Activated CD4-positive, alpha-beta T cell treated with anti-CD3 and anti-CD28 coated beads, Interleukin-2, amount 50 U/mL, for 16 hours (primary cell): ENCODE measurements at regions not wholly inside any gene's neighbourhood (a gene's known extent, or its start where the extent isn't known, plus 50 kb on each side); places are given as distances from the start of the nearest gene placed in this dataset.

ENCODE experiments used
- DNase-seq: peaks from one replicate; pipeline ENCODE4 v3.0.0-alpha.2; 2020

DNA sequence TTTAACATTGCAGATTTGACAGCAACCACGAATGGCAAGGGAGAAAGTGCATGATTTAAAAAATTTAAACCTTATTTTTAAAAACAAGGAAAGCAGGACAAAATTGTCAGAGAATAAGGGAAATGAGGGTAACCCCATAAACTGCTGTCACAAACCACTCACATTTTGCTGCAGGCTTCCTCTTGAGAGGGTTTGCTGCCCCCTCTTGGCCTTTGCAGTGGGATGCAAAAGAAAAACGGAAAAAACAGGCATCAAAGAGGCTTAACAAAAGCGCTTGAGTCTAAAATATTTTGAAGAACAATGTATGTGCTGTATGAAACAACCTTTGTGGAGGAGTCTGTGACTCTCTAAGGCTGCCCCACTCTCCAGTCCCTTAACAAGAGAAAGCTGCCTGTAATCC is 91.6 kb downstream of the TMX3 start:
- peak; percentile 36 for DNase-seq

DNA sequence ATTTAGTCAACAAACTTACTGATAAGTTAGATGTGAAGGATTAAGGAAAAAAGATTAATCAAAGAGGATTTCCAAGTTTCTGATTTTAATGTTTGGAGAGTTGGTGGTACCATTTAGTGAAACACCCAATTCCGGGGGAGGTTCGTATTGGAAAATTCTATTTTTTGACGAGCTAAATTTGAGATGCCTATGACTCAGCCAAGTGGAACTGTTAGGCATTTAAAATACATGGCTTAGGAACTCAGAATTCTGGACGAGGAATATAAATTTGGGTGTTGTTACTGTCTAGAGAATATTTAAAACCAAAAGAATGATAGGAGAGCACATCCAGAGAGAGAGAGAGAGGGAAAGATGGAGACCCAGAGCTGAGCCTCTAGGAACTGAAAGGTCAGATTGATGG is 103.6 kb downstream of the TMX3 start:
- no peak for DNase-seq

DNA sequence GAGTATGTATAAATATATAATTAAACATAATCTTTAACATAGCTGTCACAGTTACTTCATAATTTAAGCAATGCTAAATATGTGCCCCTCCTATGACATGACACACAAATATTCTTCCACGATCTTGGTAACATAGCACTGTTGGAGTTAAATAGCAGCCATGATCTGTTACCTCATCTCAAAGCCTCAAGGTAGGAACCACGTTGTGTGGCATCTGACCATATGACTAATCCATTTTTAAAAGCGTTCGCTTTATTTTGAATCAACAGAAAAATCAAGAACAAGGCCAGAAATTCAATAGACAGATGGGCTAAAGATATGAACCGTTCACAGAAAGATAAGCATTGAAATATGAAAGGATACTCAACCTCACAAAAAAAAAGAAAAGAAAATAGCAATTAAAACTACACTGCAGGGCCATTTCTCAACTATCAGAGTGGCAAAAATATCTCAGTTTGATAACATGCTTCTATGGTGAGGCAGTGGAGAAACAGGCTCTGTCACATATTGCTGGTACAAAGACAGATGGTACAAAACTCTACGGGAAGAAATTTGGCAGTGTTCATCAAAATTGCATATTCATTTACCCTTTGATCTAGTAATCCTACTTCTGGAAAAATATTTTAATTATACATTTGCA is 105.9 kb downstream of the TMX3 start:
- no peak for DNase-seq

DNA sequence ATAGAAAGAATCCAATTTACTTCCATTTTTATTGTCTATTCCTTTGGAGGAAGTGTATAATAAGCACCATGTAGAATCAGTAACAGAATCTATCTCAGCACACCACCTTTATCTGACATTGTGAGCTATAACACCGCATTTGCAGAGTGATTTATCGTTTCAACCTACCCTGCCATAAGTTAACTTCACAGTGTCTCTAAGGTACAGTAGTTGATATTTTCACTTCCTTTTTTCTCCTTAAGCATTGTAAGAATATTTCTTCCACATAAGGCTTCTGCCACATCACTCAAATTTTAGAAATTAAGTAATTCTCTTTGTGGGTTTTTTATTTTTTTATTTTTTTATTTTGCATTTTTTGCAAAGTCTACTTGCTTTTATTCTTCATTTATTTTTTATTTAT is 107.1 kb downstream of the TMX3 start:
- no peak for DNase-seq

DNA sequence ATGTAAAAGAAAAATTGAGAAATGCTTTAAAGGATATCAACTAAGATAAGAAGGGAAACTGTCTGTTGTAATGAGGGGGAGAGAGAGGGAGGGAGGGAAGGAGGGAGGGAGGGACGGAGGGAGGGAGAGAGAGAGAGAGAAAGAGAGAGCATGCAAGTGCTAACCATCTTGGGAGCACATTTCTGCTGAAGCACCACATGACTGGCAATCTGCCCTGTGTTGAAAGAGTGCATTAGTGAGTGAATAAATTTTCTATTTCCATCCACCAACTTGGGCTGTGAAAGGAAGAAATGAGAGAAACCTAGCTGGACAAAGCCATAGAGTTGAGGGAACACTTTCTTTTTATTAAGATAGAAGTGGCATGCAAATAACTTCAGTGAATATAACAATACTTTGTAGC is 110.7 kb downstream of the TMX3 start:
- no peak for DNase-seq

DNA sequence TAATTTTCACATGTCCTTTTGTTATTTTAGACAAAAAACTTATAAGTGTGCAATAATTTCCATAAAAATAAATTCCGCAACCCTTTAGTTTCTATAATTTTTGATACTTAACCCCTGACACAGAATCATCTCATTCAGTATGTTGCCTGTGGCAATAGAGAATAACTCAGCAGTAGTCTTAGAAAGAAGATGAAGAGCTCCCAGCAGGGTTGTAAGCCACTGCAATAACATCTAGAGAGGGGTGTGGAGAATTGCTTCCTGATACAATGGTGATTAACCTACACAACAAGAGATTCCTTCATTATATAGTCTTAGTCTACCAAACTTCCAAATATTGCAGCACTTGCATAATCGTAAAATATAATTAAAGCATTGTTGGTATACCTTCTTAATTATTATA is 118.9 kb downstream of the TMX3 start:
- no peak for DNase-seq

DNA sequence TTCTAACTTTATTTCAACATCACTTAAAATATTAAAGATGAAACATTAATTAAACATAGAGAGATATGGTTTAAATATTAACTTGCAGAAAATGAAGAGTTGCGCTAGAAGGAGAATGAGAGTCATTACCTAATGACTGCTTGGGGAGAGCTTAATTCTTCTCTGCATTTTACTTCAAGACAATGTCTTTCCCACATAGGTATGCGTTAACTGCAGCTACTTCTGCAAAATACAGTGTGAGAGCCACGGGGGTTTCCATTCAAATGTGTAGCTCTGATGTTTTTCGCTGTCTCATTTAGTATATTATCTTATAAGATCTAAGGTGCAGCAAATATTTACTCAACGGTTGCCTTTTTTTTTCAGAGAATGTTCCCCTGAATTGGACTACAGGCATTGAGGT is 126.7 kb downstream of the TMX3 start:
- no peak for DNase-seq

DNA sequence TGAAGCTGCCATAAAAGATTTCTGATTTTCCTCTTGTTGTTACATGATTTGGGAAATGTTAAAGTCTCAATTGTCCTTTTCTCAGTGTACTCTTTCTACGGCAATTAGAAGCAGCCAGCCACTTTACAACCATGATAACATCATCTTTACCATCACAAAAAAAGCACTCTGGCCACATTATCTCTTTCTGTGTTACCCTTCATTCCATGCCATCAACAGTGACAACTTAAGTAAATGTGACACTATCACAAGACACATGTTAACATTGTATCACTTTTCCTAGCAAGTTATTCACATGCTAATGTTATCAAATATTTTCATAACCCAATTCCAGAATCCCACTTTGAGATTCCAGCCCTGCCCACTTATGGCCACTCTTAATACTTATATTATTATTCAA is 131.2 kb downstream of the TMX3 start:
- DNase-seq, result no peak

DNA sequence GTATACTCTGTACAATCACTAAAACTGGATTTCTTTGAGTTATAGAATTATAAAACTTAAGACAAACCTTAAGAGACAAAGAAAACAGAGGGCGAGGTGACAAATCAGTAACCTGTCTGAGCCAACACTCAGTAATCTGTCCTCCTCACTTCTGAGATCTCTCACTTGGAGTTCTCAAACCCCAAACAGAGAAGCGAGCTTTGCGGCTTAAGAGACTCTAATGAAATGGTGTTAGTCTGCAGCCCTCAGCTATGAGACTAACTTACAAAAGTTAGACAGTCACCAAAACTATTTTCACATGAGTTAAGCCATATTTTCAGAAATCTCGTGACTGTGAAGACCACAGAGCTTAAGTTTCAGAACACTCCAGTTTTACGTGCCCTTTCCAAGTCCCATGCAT is 140.6 kb downstream of the TMX3 start:
- no peak for DNase-seq

DNA sequence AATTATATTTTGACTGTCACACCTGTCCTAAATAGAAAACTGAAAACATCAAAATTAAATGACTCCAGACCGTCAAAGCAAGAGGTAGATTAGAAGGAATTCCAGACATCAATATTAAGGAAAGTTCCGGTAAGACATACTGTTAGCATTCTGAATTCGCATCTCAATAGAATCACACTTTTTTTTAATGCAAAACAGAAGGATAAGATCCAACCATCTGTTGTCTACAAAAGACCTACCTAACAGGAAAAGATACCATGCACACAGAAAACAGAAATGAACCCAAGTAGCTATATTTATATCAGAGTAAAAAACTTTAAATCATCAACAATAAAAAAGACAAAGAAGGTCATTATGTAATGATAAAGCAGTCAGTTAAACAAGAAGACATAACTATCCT is 145.0 kb downstream of the TMX3 start:
- no peak for DNase-seq

DNA sequence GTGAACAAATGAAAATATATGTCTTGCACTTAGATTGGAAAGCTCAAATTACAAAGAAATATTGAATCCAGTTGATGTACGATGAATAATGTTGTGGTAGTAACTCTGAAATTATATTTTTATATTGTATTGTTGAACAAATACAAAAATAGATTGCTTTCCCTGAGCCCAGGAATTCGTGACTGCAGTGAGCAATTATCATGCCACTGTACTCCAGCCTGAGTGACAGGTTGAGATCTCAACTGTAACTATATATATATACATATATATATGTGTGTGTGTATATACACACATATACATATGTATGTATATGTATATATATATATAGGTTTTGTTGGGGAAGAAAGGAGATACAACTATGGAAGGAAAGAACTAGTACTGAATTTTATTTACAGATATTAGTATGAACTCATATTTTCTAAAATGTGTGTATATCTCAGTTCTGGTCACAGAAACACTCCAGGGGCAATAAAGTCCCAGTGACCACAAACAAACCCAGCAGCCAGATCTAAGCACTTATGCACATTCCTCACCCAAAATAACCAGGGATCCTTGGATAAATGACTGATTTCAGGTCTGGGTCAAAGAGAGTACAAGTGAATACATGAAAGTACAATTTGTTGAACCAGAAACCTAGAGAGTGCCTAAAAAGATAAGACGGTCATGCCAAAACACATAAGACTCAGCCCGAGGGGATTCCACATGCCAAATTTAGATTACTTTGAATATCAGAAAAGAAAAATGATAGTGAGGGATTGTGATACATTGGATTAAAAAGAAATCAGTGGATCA is 146.3 kb downstream of the TMX3 start:
- DNase-seq, result no peak

DNA sequence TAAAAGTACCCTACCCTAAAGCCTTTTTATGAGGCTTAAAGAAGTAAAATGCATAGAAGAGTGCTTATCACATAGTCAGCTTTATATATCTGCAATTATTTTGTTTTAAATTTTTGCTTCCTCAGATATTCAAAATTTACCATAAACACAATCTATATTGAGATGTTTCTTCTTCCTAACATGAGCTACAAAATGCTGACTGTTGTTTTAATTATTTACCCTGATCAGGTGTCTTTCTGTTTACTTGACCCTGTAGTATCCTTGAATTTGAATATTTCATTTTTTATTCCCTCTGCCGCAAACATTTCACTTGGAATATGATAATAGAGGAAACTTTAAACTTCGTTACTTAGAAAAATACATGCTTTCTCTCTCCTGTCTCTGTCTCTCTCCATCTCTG is 147.9 kb downstream of the TMX3 start:
- DNase-seq, result no peak

DNA sequence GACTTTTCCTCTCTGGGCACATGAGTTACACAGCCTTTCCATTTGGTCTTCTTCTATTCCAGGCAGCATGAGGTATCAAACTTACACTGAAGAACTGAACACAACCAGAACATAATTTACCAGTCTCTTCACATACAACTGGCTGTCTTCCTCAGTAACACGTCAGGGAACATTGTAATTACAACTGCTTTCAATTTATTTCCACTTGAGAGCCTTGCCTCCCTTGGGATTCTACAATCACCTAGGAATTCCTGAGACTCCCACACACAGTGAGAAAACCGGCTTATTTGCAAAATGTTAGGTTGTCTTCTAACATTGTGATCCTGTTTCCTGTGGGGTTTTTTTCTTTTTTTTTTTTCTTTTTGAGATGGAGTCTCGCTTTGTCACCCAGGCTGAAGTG is 149.9 kb downstream of the TMX3 start:
- DNase-seq, result no peak

DNA sequence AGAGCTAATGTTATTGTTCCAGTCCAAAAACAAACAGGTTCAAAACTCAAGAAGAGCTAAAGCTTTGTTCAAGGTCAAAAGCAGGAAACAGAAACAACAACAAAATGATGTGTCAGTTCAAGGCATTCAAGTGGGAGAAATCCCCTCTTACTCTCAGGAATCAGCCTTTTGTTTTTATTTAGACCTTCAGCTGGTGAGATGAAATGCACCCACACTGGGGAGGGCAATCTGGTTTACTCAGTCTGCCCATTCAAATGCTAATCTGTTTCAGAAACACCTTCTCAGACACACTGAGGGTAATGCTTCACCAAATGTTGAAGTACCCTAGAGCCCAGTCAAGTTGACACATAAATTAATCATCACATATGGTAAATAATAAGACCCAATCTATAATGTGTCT is 150.6 kb downstream of the TMX3 start:
- DNase-seq, result no peak

DNA sequence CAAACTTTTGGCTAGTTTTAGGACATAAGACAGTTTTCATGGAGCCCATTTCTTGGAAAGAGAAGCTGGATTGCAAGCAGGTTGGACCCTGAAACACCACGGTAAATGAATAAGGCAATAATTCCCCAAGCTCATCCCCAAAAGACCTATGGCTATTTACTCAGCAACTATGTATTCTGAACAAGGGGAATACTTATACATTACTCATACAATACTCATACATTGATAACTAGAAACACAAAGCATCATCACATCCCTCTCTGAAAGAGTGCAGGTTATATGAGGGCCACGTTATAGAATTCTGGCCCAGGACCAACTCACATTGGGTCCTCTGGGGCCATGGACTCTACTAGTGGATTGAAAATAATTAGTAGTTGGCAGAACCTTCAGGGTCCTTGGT is 154.8 kb downstream of the TMX3 start:
- no peak for DNase-seq

DNA sequence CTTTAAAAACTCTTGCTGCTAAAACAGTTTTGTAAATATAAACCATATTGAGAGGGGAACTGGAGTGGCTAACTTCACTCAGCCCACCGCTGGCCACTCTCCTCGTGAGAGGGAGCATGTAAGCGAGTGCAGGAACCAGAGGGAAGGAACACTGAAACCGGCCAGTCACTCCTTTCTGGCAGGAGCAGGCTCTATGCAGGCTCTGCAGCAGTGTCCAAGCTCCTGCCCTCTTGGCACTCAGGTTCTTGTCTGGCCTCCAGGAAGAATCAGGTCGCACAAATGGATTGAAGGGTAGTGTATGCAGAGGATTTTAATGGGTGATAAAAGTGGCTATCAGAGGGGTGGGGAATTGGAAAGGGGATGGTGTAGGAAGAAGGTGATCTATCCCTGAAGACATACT is 157.7 kb downstream of the TMX3 start:
- no peak for DNase-seq

DNA sequence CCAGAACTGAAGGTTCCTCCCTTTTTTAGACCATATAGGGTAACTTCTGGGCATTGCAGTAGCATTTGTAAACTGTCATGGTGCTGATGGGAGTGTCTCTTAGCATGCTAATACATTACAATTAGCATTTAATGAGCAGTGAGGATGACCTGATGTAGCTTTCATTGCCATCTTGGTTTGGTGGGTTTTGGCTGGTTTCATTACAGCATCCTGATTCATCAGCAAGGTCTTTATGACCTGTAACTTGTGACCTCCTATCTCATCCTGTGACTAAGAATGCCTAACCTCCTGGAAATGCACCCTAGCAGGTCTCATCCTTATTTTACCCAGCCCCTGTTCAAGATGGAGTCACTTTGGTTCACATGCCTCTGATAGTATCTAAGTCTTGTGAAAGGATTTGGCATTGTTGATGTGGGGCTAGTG is 159.0 kb downstream of the TMX3 start:
- no peak for DNase-seq

DNA sequence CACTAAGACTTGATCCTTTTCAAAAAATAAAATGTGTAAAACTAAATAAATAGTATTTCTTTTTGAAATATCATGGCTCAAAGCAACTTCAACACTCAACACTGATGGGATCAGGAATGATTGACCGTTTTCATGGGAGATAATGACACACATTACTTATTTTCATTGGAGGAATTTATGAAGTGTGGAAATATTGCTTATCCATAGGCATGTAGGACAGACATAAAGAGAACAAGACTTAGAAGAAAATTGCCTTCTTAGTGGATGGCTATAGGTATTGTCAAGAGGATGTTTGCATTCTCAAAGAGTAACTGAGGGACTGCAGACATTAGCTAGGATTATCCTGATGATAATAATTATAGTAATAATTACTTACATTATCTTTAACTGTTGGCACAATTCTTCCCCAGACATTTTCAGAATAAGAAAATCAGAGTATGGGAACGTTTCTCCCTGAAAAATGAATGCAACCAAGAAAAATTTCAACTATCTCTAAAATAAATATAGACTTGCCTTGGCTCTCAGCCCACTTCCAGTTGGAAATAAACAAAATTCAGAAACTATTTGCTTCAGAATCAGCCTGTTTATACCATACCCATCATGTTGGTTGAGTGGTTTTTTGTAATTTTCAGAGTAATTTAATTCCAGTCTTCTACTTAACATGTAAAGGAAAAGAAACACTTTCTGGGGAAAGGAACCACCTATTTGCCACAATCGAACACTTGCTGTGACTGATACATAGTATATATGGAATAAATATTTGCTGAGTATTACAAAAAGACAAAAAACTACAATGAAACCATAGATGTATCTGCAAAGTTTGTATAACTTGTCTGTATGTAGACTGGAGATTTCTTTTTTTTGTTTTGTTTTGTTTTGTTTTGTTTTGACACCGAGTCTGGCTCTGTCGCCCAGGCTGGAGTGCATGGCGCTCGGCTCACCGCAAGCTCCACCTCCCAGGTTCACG is 165.7 kb downstream of the TMX3 start:
- no peak for DNase-seq

DNA sequence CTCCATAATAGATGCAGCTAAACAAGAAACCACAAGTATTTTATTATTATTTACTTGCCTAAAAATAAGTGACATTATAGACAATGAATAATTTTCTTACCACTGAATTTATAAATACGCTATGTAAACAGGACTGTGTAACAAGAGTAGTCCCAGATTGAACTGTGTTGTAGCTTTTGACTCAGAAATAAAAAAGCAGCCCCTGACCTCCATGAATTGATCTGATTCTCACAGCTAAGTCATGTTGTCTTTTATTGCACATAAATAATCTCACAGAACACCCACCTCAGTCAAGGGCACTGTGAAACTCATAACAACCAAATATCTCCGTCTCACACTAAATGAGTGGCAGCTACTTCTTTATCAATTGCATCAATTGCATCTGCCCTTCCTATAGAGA is 171.6 kb downstream of the TMX3 start:
- DNase-seq, result no peak

DNA sequence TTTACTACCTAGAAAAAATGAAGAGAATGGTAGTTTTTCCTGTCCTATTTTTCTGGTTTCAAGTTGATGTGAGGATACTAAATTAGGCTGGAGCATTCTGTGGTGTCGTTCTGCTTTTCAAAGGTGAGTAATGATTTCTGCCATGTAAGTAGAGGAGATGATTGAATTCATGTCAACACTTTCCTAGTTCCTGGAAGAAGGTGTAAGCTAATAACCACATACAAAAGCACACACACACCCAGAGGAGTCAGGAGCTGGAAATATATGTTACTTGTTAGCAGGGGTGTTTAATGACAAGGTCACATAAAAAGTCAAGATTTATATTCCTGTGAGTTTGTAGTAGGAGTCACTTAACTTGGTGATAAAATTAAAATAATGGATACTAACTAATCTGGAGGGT is 172.1 kb downstream of the TMX3 start:
- DNase-seq, result no peak

DNA sequence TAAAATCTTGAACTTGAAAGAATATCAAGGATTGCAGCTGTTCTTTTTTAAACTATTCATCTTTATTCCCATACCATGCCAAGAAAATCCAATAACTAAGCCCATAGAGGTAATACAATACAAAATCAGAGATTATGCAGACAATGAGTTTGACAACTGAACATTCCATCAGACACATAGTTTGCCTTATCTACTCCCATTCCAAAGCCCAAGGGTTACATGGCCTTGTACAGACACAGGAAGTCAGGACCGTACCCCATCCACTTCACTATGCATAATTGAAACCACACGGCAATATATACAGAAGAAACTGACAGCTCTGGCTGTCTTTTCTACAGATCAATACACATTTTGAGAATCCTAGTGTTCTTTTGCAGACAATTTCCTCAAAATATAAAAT is 181.3 kb downstream of the TMX3 start:
- no peak for DNase-seq

DNA sequence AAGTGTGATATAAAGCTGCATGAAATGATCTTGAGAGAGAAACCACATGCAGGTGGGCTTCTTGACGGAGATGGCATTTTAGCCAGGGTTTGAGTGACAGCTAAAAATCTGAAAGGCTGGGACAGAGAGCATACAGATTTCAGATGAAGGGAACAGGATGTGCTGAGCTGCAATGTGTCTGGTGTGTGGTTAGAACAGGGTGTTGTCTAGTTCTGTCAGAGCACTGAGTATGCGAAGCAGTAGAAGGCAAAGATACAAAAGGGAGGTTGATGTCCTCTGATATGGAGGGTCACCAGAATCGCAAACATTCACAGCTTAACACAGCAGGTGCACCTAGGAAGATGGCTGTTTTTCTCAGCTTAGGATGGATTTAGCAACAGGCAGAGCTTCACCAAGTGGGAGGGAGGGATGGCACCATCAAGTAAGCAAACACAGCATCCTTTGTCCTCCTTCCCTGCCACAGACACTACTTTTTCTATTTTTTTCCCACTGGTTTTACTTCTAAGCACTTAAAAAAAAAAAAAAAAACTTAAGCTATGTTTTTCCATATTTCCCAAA is 182.5 kb downstream of the TMX3 start:
- DNase-seq, result no peak

DNA sequence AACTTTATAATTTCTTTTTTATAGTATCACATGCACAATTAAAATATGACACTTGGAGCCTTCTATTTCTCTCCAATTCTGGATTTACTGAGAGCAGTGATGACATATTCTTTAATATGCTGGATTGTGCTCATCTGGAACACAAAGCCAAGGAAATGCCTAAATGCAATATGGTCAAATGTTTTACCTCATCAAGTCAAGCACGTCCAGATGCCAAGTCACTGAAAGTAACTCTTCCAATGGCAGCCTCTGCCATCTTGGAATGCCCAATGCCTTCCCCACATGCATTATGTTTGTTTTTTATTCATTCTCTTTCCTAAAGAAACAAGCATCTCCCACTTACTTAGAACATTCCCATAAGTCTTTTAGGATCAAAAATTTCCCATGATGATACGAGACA is 189.8 kb downstream of the TMX3 start:
- no peak for DNase-seq
